Hepatocyte (in vitro differentiated cells): ENCODE measurements at regions not wholly inside any gene's neighbourhood (a gene's known extent, or its start where the extent isn't known, plus 50 kb on each side); places are given as distances from the start of the nearest gene placed in this dataset.
"Not testable (repeated sequence)": the region's sequence is repeated elsewhere in the genome, so short reads cannot be mapped to it uniquely, and the experiment has no call there.

Experiments used
- DNase-seq: peaks from one replicate; pipeline ENCODE4 v3.0.0-alpha.2; 2016; ENCODE audit warnings: low spot score
- H2AFZ ChIP-seq: fragments of 200-600 bp; sonication (generic); 2 replicates; pipeline ENCODE4 v1.6.0; 2016; ENCODE audit warnings: antibody characterized with exemption, mild to moderate bottlenecking
- H3K27ac ChIP-seq: fragments of 200-600 bp; sonication (generic); 2 replicates; pipeline ENCODE4 v1.5.1; 2016; ENCODE audit warnings: mild to moderate bottlenecking
- H3K27me3 ChIP-seq: fragments of 200-600 bp; sonication (generic); 2 replicates; pipeline ENCODE4 v1.6.1; 2016
- H3K36me3 ChIP-seq: fragments of 200-600 bp; sonication (generic); replicated peaks from 2 replicates; pipeline ENCODE4 v1.5.1; 2016; ENCODE audit warnings: low read depth; ENCODE audit not compliant: insufficient read depth
- H3K4me1 ChIP-seq: fragments of 200-600 bp; sonication (generic); 2 replicates; pipeline ENCODE4 v1.5.1; 2016; ENCODE audit warnings: mild to moderate bottlenecking, moderate library complexity; ENCODE audit not compliant: insufficient read depth
- H3K4me2 ChIP-seq: fragments of 200-600 bp; sonication (generic); 2 replicates; pipeline ENCODE4 v1.6.0; 2016
- H3K4me3 ChIP-seq: fragments of 200-600 bp; sonication (generic); 2 replicates; pipeline ENCODE4 v1.5.1; 2016; ENCODE audit warnings: mild to moderate bottlenecking
- H3K79me2 ChIP-seq: fragments of 200-600 bp; sonication (generic); 2 replicates; pipeline ENCODE4 v1.6.0; 2017; ENCODE audit warnings: mild to moderate bottlenecking
- H3K9me2 ChIP-seq: fragments of 200-600 bp; sonication (generic); replicated peaks from 2 replicates; pipeline ENCODE4 v1.6.0; 2017; ENCODE audit warnings: mild to moderate bottlenecking; ENCODE audit not compliant: insufficient read depth
- H3K9me3 ChIP-seq: fragments of 200-600 bp; sonication (generic); 2 replicates; pipeline ENCODE4 v1.5.1; 2016; ENCODE audit warnings: low read depth, mild to moderate bottlenecking
- H4K20me1 ChIP-seq: fragments of 200-600 bp; sonication (generic); 2 replicates; pipeline ENCODE4 v1.6.0; 2016; ENCODE audit warnings: mild to moderate bottlenecking; ENCODE audit not compliant: insufficient read depth, poor library complexity, severe bottlenecking
- EZH2 ChIP-seq: fragments of 200-600 bp; sonication (generic); IDR thresholded peaks from 2 replicates; pipeline ENCODE4 v1.6.1; 2016; ENCODE audit warnings: antibody characterized with exemption, mild to moderate bottlenecking, borderline replicate concordance
- EZH2phosphoT487 ChIP-seq: fragments of 200-600 bp; sonication (generic); IDR thresholded peaks from one replicate; pipeline ENCODE4 v1.6.1; 2018; ENCODE audit warnings: antibody characterized with exemption, mild to moderate bottlenecking, low read depth, moderate library complexity; ENCODE audit not compliant: unreplicated experiment, severe bottlenecking
- WGBS: methylation state at CpG from one replicate; pipeline ENCODE4 v1.1.6; 2016; ENCODE audit warnings: low lambda C conversion rate; ENCODE audit errors: missing lambda C conversion rate; 5-methylcytosine and 5-hydroxymethylcytosine counted together
- TF ChIP-seq, protein P1 (sequence below): fragments of 200-600 bp; sonication (generic); IDR thresholded peaks from 2 replicates; pipeline ENCODE4 v1.5.1; 2016; ENCODE audit warnings: antibody characterized with exemption, mild to moderate bottlenecking; ENCODE audit not compliant: poor library complexity

DNA sequence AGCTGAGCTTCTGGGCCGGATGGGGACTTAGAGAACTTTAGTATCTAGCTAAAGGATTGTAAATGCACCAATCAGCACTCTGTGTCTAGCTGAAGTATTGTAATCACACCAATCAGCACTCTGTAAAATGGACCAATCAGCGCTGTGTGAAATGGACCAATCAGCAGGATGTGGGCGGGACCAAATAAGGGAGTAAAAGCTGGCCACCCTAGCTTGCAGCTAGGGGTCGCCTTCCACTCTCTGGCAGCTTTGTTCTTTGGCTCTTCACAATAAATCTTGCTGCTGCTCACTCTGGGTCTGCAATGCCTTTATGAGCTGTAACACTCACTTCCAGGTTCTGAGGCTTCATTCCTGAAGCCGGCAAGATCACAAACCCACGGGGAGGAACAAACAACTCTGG is 354.0 kb downstream of the PRR16 start:
- Histone ChIP-seq H3K36me3 (no peaks in the 10 kb centered on the region), H3K4me1 (no peaks in the 10 kb centered on the region), H3K9me3 (no peaks in the 10 kb centered on the region), H4K20me1 (no peaks in the 10 kb centered on the region), H3K27ac (no peak overlapping the region), H3K27me3 (no peaks in the 10 kb centered on the region), H3K79me2 (no peaks in the 10 kb centered on the region), H3K9me2 (no peaks in the 10 kb centered on the region), H3K4me2 (no peak overlapping the region), H3K4me3 (no peak overlapping the region), H2AFZ (no peak overlapping the region)
- no peak for DNase-seq
- WGBS, result 93% methylated on average over 6 of the region's 6 CpGs
- TF ChIP-seq, protein P1, sequence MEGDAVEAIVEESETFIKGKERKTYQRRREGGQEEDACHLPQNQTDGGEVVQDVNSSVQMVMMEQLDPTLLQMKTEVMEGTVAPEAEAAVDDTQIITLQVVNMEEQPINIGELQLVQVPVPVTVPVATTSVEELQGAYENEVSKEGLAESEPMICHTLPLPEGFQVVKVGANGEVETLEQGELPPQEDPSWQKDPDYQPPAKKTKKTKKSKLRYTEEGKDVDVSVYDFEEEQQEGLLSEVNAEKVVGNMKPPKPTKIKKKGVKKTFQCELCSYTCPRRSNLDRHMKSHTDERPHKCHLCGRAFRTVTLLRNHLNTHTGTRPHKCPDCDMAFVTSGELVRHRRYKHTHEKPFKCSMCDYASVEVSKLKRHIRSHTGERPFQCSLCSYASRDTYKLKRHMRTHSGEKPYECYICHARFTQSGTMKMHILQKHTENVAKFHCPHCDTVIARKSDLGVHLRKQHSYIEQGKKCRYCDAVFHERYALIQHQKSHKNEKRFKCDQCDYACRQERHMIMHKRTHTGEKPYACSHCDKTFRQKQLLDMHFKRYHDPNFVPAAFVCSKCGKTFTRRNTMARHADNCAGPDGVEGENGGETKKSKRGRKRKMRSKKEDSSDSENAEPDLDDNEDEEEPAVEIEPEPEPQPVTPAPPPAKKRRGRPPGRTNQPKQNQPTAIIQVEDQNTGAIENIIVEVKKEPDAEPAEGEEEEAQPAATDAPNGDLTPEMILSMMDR, result no peak
- TF ChIP-seq EZH2phosphoT487 (no peak), EZH2 (no peak)

DNA sequence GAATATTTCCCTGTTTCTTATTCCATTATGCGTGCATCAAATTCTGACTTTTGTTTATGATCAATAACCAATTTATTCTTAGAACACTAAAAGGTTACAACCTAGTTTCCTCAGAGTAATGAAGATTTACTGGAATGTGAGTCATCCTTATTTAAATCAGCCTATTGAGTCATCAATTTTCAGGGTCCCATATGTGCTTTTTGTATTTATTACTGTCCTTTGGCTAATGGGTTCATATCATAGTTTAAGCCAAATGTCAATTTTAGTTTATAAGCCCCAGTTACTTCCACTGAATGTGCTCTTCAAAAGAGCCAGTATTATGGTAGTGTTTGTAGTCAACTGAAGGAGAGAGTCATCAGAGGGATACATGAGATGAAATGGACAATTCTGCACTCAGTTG is 359.2 kb downstream of the PRR16 start:
- Histone ChIP-seq H2AFZ (no peak overlapping the region), H3K4me2 (no peak overlapping the region), H3K4me1 (no peaks in the 10 kb centered on the region), H3K27me3 (no peaks in the 10 kb centered on the region), H4K20me1 (no peaks in the 10 kb centered on the region), H3K36me3 (no peaks in the 10 kb centered on the region), H3K27ac (no peak overlapping the region), H3K9me2 (no peaks in the 10 kb centered on the region), H3K79me2 (no peaks in the 10 kb centered on the region), H3K4me3 (no peak overlapping the region), H3K9me3 (no peaks in the 10 kb centered on the region)
- TF ChIP-seq, protein P1, result no peak
- TF ChIP-seq EZH2phosphoT487 (no peak), EZH2 (no peak)
- DNase-seq, result no peak
- WGBS, result 90% methylated on average over 1 of the region's 1 CpG

- not testable (repeated sequence) for H3K27me3 ChIP-seq, H3K4me2 ChIP-seq, H3K79me2 ChIP-seq, H2AFZ ChIP-seq, H3K36me3 ChIP-seq, H3K9me2 ChIP-seq, H3K4me3 ChIP-seq, H3K4me1 ChIP-seq, DNase-seq, H3K9me3 ChIP-seq, H4K20me1 ChIP-seq, H3K27ac ChIP-seq
- 81% methylated on average over 13 of the region's 13 CpGs for WGBS
These were observed 367.5 kb downstream of the PRR16 start for GRCh38 chr5:120831646-120832045.

GRCh38 chr5:120841830-120842229 is 377.7 kb downstream of the PRR16 start:
- H3K79me2 ChIP-seq, result no peaks in the 10 kb centered on the region
- H3K27me3 ChIP-seq, result no peaks in the 10 kb centered on the region
- H3K4me2 ChIP-seq, result no peak overlapping the region
- no peaks in the 10 kb centered on the region for H3K36me3 ChIP-seq
- H3K9me2 ChIP-seq, result no peaks in the 10 kb centered on the region
- H3K4me1 ChIP-seq, result no peaks in the 10 kb centered on the region
- H2AFZ ChIP-seq, result no peak overlapping the region
- TF ChIP-seq, protein P1, result no peak
- no peak for TF ChIP-seq EZH2phosphoT487
- no peak for TF ChIP-seq EZH2
- H3K4me3 ChIP-seq, result no peak overlapping the region
- no peak overlapping the region for H3K27ac ChIP-seq
- no peaks in the 10 kb centered on the region for H4K20me1 ChIP-seq
- no peaks in the 10 kb centered on the region for H3K9me3 ChIP-seq
- DNase-seq, result no peak
